H9 (cell line): ENCODE measurements at regions not wholly inside any gene's neighbourhood (a gene's known extent, or its start where the extent isn't known, plus 50 kb on each side); places are given as distances from the start of the nearest gene placed in this dataset.

Source experiments
- DNase-seq: peaks from one replicate; pipeline ENCODE4 v3.0.0-alpha.2; 2017
- H2AFZ ChIP-seq: one replicate; pipeline ENCODE4 v1.6.1; 2013; ENCODE audit warnings: mild to moderate bottlenecking, low read length, control low read depth, moderate library complexity
- H2AK5ac ChIP-seq: 2 replicates; pipeline ENCODE4 v1.6.1; 2013; ENCODE audit warnings: low read length, control low read depth, mixed read lengths; ENCODE audit not compliant: insufficient read length
- H2BK120ac ChIP-seq: one replicate; pipeline ENCODE4 v1.6.1; 2013; ENCODE audit warnings: low read depth, mild to moderate bottlenecking, low read length, control low read depth, inconsistent platforms; ENCODE audit not compliant: poor library complexity, severe bottlenecking
- H2BK12ac ChIP-seq: 2 replicates; pipeline ENCODE4 v1.6.1; 2013; ENCODE audit warnings: low read length, control low read depth, mixed read lengths, low read depth; ENCODE audit not compliant: insufficient read length
- H2BK15ac ChIP-seq: 2 replicates; pipeline ENCODE4 v1.6.1; 2013; ENCODE audit warnings: low read depth, low read length, control low read depth
- H2BK20ac ChIP-seq: one replicate; pipeline ENCODE4 v1.6.1; 2013; ENCODE audit warnings: low read depth, mild to moderate bottlenecking, low read length, control low read depth, inconsistent platforms; ENCODE audit not compliant: poor library complexity, severe bottlenecking
- H2BK5ac ChIP-seq: 2 replicates; pipeline ENCODE4 v1.6.1; 2013; ENCODE audit warnings: low read length, control low read depth, mixed read lengths; ENCODE audit not compliant: insufficient read length
- H3K14ac ChIP-seq: 2 replicates; pipeline ENCODE4 v1.6.1; 2013; ENCODE audit warnings: low read length, control low read depth; ENCODE audit not compliant: insufficient read depth
- H3K18ac ChIP-seq: 2 replicates; pipeline ENCODE4 v1.6.1; 2013; ENCODE audit warnings: low read depth, mild to moderate bottlenecking, mixed read lengths, low read length, control low read depth; ENCODE audit not compliant: insufficient read length
- H3K23ac ChIP-seq: 2 replicates; pipeline ENCODE4 v1.6.1; 2013; ENCODE audit warnings: low read length, control low read depth, mixed read lengths, low read depth; ENCODE audit not compliant: insufficient read length
- H3K23me2 ChIP-seq: 2 replicates; pipeline ENCODE4 v1.6.1; 2013; ENCODE audit warnings: low read depth, mild to moderate bottlenecking, mixed read lengths, low read length, control low read depth; ENCODE audit not compliant: insufficient read length, poor library complexity, severe bottlenecking
- H3K27ac ChIP-seq: 2 replicates; pipeline ENCODE4 v1.5.1; 2013; ENCODE audit warnings: low read length, control low read depth, mixed read lengths, low read depth; ENCODE audit not compliant: insufficient read length
- H3K27me3 ChIP-seq: 2 replicates; pipeline ENCODE4 v1.6.1; 2013; ENCODE audit warnings: low read length, control low read depth, inconsistent platforms; ENCODE audit not compliant: insufficient read depth
- H3K4ac ChIP-seq: 2 replicates; pipeline ENCODE4 v1.6.1; 2013; ENCODE audit warnings: low read depth, mild to moderate bottlenecking, control low read depth, inconsistent platforms, low read length, moderate library complexity
- H3K4me1 ChIP-seq: 2 replicates; pipeline ENCODE4 v1.6.1; 2013; ENCODE audit warnings: low read length, control low read depth, inconsistent platforms; ENCODE audit not compliant: insufficient read depth
- H3K4me2 ChIP-seq: 2 replicates; pipeline ENCODE4 v1.6.1; 2013; ENCODE audit warnings: low read length, control low read depth, mixed read lengths; ENCODE audit not compliant: insufficient read length, insufficient read depth
- H3K56ac ChIP-seq: 2 replicates; pipeline ENCODE4 v1.6.1; 2013; ENCODE audit warnings: low read depth, mild to moderate bottlenecking, mixed read lengths, low read length, control low read depth; ENCODE audit not compliant: insufficient read length
- H3K79me1 ChIP-seq: 2 replicates; pipeline ENCODE4 v1.6.1; 2013; ENCODE audit warnings: low read depth, mild to moderate bottlenecking, moderate library complexity, low read length, control low read depth, inconsistent platforms; ENCODE audit not compliant: insufficient read depth, poor library complexity, severe bottlenecking
- H3K79me2 ChIP-seq: 2 replicates; pipeline ENCODE4 v1.6.1; 2013; ENCODE audit warnings: low read length, control low read depth, inconsistent platforms; ENCODE audit not compliant: insufficient read depth
- H3K9ac ChIP-seq: 2 replicates; pipeline ENCODE4 v1.6.1; 2013; ENCODE audit warnings: low read length, control low read depth, mixed read lengths; ENCODE audit not compliant: insufficient read length; ENCODE audit errors: extremely low read depth
- H3K9me3 ChIP-seq: one replicate; pipeline ENCODE4 v1.6.1; 2013; ENCODE audit warnings: low read depth, low read length, inconsistent platforms; ENCODE audit not compliant: control insufficient read depth
- H3T11ph ChIP-seq: one replicate; pipeline ENCODE4 v1.6.1; 2013; ENCODE audit warnings: mild to moderate bottlenecking, low read length, control low read depth, inconsistent platforms
- H4K20me1 ChIP-seq: one replicate; pipeline ENCODE4 v1.6.1; 2013; ENCODE audit not compliant: control insufficient read depth, insufficient read length, insufficient read depth
- H4K5ac ChIP-seq: 2 replicates; pipeline ENCODE4 v1.6.1; 2013; ENCODE audit warnings: low read depth, mild to moderate bottlenecking, mixed read lengths, low read length, control low read depth; ENCODE audit not compliant: insufficient read length
- H4K8ac ChIP-seq: replicated peaks from 2 replicates; pipeline ENCODE4 v1.6.1; 2013; ENCODE audit warnings: low read length, control low read depth, mixed read lengths, low read depth; ENCODE audit not compliant: insufficient read length
- H4K91ac ChIP-seq: 2 replicates; pipeline ENCODE4 v1.6.1; 2013; ENCODE audit warnings: low read depth, mild to moderate bottlenecking, moderate library complexity, mixed read lengths, low read length, control low read depth; ENCODE audit not compliant: insufficient read length
- H3K27ac Mint-ChIP-seq, 3 experiments: 2 replicates in 2 of 3; 3 replicates in 1 of 3; pipeline ENCODE4 v1.8.0; 2020 to 2021; ENCODE audit warnings: mixed read lengths in 3 of 3, mild to moderate bottlenecking in 1 of 3, moderate library complexity in 1 of 3
- H3K27me3 Mint-ChIP-seq: 2 replicates; pipeline ENCODE4 v1.8.0; 2021; ENCODE audit warnings: low read depth, mild to moderate bottlenecking, moderate library complexity, mixed read lengths
- H3K36me3 Mint-ChIP-seq, 3 experiments: 2 replicates in 2 of 3; 3 replicates in 1 of 3; pipeline ENCODE4 v1.8.0; 2020 to 2021; ENCODE audit warnings: low read depth in 3 of 3, mixed read lengths in 3 of 3; ENCODE audit not compliant: insufficient read depth in 1 of 3
- H3K4me1 Mint-ChIP-seq, 2 experiments: 2 replicates each; pipeline ENCODE4 v1.8.0; 2020; ENCODE audit warnings: mixed read lengths in 2 of 2
- H3K4me3 Mint-ChIP-seq, 2 experiments: 2 replicates in 1 of 2; 3 replicates in 1 of 2; pipeline ENCODE4 v1.8.0; 2020 to 2021; ENCODE audit warnings: mild to moderate bottlenecking in 2 of 2, mixed read lengths in 2 of 2, moderate library complexity in 1 of 2
- H3K9me3 Mint-ChIP-seq, 2 experiments: 2 replicates in 1 of 2; 3 replicates in 1 of 2; pipeline ENCODE4 v1.8.0; 2020; ENCODE audit warnings: mild to moderate bottlenecking in 2 of 2, mixed read lengths in 2 of 2, moderate library complexity in 1 of 2
- CTCF ChIP-seq: fragments of 200-600 bp; sonication (generic); conservative IDR thresholded peaks from 3 replicates; pipeline ENCODE4 v1.8.0; 2021; ENCODE audit warnings: antibody characterized with exemption, mild to moderate bottlenecking
- WGBS: extraction: QIAGEN DNeasy Blood & Tissue Kit; methylation state at CpG from one replicate; pipeline ENCODE4 v1.1.7; 2013; ENCODE audit warnings: missing lambda C conversion rate, low lambda C conversion rate, mixed read lengths; ENCODE audit not compliant: insufficient read length; ENCODE audit errors: extremely low coverage; 5-methylcytosine and 5-hydroxymethylcytosine counted together

- no peak for TF ChIP-seq CTCF
- Histone ChIP-seq H3K23me2 (no peaks in the 10 kb centered on the region), H3K79me2 (no peaks in the 10 kb centered on the region), H4K8ac (no peak overlapping the region), H3K4me2 (no peak overlapping the region), H2BK120ac (no peak overlapping the region), H3K4ac (no peak overlapping the region), H2AK5ac (no peak overlapping the region), H3K9me3 (no peaks in the 10 kb centered on the region), H3K18ac (no peak overlapping the region), H4K91ac (no peak overlapping the region), H2BK5ac (no peak overlapping the region), H3K27me3 (no peaks in the 10 kb centered on the region), H3K23ac (no peak overlapping the region), H3K14ac (no peak overlapping the region), H3K9ac (no peak overlapping the region), H2AFZ (no peak overlapping the region), H3K56ac (no peak overlapping the region), H2BK20ac (no peak overlapping the region), H2BK15ac (no peak overlapping the region), H3T11ph (no peak overlapping the region), H2BK12ac (no peak overlapping the region), H3K79me1 (no peaks in the 10 kb centered on the region), H4K5ac (no peak overlapping the region), H3K4me1 (no peaks in the 10 kb centered on the region), H4K20me1 (no peaks in the 10 kb centered on the region), H3K27ac (no peak overlapping the region)
- no peak for DNase-seq
- Mint-ChIP-seq H3K27ac (no peak overlapping the region), H3K27me3 (peaks cover 11% of the 10 kb centered on the region), H3K36me3 (peaks cover 0 to 4% (median 2%) of the 10 kb centered on the region in 3 experiments; a peak in 3 of 7 replicates), H3K4me3 (no peak overlapping the region), H3K4me1 (peaks cover 8 to 12% of the 10 kb centered on the region in 2 experiments), H3K9me3 (peaks cover 4% of the 10 kb centered on the region in 2 experiments; a peak in 4 of 5 replicates)
- no CpG with 5 or more reads among the region's 7 CpGs for WGBS
Measured at GRCh38 chr18:78133729-78134128, 845.9 kb upstream of the SALL3 start.
